Dermis blood vessel endothelial cell (primary cell): ENCODE measurements at regions not wholly inside any gene's neighbourhood (a gene's known extent, or its start where the extent isn't known, plus 50 kb on each side); places are given as distances from the start of the nearest gene placed in this dataset.

Experiments used
- DNase-seq: peaks from one replicate; pipeline ENCODE4 v3.0.0; 2010

DNA sequence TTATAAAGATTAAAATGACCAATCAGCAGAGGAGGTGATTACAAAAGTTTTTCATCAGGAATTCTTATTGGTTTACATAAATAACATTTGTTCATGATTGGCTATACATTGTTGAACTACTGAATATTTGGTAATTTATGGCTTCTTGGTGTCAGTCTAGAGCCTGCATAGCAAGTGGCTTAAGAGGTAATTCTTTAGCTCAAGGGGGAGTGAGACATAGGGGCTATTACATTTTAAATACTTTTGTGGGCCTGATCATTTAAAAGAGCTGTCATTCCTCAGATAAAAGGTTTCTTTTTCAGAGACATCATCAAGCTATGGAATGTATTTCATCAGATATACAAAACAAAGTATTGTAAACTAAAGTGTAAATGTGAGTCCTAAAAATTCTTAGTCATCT lies 373.8 kb downstream of the EPHA4 start:
- DNase-seq, result no peak

GRCh38 chr2:221200184-221200839 lies 371.8 kb downstream of the EPHA4 start:
- no peak for DNase-seq

DNA sequence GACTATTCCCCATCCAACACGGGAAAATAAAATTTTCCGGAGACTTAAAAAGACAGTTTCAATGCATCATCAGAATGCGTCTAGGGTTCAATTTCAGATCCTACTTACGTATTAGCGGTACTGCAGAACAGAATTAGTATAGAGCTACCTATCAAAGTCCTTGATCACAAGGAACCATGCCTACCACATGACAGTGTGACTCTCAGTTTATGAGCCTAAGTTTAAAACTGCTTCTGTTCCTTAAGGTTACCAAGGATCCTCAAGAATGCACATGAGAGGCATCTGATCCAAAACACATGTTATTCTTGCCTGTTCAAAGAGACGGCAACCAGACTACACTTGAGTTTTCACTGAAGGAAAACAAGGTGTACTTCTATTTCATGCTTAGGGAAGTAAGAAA lies 369.7 kb downstream of the EPHA4 start:
- DNase-seq, result no peak

GRCh38 chr2:221203125-221203524 lies 369.0 kb downstream of the EPHA4 start:
- DNase-seq, result no peak

- DNase-seq, result no peak
Observed at GRCh38 chr2:221203856-221204255, 368.2 kb downstream of the EPHA4 start.

DNA sequence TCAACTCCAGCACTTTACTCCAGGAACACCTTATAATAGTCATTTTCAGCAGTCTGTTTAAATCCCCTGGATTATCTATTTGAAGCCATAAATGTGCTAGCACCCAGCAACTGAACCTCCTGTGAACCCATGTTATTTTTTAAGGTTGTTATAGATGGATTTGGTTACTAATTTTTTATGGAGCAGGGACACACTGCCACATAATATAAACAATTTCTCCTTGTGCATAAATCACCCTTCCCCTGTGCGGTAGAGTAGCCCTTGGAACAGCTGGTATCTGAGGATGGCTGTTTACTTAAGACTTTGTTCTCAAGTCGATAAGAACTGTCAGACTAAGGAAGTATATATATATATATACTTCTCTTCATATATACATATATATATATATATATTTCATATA lies 367.4 kb downstream of the EPHA4 start:
- no peak for DNase-seq

DNA sequence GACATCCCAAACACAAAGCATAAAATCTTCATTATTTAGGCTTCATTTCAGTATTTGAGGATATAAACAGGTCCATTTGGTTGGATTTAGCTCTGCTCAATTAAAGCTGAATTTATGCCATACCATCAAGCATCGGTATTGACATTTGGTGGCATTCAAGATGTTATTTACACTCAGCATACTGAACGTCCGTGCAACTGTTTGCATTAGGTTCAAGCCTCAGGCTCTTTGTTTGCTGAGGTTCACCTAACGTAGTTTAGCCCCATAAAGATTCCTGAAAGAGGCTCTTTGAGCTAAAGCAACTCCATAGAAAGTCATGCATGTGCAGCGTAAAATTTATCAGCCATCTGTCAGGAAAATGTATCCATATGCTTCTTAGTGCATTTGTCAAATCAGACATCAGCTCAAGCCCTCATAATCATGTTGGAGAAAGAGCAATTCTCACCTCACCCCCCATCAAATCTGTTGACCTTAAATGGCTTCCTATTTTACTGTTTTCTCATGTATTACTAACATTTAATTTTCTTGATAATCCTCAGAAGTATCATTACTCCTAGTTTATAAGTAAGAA lies 366.9 kb downstream of the EPHA4 start:
- DNase-seq, result no peak

- DNase-seq, result no peak
Observed at GRCh38 chr2:221210686-221211085, 361.4 kb downstream of the EPHA4 start.

DNA sequence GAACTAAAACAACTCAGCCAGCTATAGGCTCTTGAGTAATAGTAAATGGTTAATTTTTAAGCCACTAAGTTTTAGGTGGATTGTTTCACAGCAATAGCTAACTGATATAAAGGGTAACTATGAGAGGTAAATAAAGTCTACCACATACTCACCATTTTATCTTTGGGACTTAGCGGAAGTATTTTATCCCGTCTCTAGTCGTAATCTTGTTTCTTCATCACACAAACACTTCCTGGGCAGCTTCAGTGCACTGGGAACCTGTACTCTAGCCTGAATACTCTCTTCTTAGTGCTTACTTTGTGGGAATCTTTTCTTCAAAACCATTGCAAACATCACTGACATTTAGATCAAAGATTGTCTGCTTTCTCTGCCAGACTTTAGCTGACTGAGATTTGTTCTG lies 360.5 kb downstream of the EPHA4 start:
- DNase-seq, result no peak

DNA sequence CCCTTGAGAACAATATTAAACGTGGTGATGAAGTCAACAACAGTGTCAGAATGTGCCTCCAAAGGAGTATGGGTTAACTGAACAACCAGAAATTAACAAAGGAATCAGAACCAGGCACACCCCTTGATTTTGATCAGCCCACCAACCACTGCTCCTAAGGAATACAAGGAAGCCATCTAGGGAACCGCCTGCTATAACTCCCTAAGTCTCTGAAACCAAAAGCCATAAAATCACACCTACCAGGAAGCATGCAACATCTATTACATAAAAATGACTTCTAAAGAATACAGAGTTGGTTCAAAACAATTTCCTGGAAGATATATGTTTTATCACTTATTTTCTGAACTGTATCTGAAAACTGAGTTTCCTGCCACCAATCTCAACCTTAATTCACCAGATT lies 360.0 kb downstream of the EPHA4 start:
- no peak for DNase-seq

GRCh38 chr2:221215487-221215886 lies 356.6 kb downstream of the EPHA4 start:
- no peak for DNase-seq

DNA sequence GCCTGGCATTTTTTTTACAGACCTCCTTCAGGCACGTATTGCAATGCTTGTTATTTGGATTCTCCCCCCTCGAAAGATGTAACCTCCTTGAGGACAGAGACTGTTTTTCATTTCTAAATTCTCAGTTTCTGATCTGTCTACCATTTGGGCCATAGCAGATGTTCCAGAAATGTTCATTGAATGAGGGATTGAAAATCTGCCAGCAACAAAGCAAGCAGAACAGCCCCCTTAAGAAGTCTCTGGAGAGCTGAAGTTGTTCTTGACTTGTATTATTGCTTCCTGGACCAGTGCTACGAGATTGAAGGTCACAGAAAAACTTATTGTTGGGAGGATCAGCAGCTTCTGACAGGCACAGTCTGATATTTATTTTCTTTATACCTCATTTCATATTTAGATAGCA lies 355.5 kb downstream of the EPHA4 start:
- DNase-seq, result no peak

DNA sequence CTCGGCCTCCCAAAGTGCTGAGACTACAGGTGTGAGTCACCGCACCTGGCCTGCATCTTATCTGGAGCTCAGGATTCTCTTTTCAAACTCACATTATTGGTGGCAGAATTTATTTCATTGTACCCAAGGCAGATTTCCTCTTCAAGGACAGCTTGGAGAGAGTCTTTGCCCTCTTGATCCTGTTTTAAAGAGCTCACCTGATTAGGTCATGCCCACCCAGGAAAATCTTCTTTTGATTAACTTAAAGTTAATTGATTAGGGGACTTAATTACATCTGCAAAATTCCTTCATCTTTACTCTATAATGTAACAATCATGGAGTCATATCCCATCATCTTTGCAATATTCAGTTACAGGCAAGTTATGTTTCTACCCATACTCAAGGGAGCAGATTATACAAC lies 346.4 kb downstream of the EPHA4 start:
- DNase-seq, result no peak

GRCh38 chr2:221228214-221228769 lies 343.8 kb downstream of the EPHA4 start:
- no peak for DNase-seq

DNA sequence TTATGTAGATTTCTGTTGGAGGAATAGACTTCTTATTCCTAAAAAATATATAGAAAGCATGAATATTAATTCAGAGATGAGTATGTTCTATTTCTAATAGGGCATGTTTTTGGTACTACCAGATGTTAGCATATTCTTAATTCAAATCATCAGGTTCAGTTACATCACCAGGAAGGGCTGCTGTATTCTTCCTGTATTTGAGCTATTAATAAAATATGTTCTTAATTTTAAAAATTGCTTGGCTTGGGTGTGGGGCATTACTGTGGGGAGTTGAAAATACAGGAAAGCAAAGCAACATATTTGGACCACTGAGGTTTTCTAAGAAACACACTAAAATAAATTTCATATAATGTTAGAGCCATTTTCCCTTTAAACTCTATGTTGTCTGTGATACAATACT lies 343.0 kb downstream of the EPHA4 start:
- no peak for DNase-seq

GRCh38 chr2:221231511-221231910 lies 340.6 kb downstream of the EPHA4 start:
- DNase-seq, result no peak

DNA sequence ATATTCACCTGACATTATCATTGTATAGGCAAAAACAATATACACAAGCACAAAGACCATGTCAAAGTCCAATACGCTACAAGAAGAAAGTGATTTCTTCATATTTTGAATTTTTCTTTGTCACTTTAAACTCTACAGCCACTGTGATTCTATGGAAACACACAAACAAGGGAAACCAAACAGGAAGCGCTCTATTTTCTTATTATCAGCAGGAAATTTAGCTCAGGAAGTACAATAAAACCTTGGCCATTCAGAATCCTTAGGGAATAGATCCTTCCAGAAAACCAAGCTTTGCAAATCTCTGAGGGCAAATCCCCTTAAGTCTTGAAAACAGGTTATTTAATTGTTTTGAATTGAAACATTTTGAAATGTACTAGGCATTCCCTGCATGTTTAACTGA lies 336.2 kb downstream of the EPHA4 start:
- DNase-seq, result peak; percentile 81

- DNase-seq, result no peak
Observed at GRCh38 chr2:221241072-221241471, 331.0 kb downstream of the EPHA4 start.

- no peak for DNase-seq
Observed at GRCh38 chr2:221243771-221244170, 328.3 kb downstream of the EPHA4 start.

DNA sequence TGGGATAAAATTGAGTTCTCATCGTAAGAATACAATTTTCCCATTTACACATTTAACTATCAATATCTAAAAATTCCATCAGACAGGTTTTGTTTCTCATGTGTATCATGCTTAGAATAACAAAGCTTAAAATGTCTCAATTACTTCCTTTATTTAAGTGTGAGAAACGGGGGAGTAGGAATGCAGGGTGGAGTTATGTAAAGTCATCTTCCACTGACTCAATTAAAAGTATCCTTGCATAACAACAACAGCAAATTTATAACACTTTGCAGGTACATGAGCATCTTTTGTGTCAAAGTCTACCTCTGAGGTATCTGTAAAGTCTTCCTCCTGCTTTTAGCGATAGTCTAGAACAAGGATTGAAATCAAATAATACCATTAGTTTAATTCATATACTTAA lies 327.1 kb downstream of the EPHA4 start:
- no peak for DNase-seq

DNA sequence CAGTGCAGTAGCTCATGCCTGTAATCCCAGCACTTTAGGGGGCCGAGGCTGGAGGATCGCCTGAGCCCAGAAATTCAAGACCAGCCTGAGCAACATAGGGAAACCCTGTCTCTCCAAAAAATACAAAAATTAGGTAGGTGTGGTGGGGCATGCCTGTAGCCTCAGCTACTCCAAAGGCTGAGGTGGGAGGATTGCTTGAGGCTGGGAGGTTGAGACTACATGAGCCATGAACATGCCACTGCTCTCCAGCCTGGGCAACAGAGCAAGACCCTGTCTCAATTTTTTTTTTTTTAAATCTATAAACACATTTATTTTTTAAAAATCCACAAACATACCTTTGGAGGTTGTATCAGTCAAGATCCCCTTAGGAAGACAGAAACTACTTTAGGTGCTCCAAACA lies 326.3 kb downstream of the EPHA4 start:
- no peak for DNase-seq

- no peak for DNase-seq
Observed at GRCh38 chr2:221254299-221254698, 317.8 kb downstream of the EPHA4 start.

- DNase-seq, result no peak
Observed at GRCh38 chr2:221255862-221256261, 316.2 kb downstream of the EPHA4 start.

GRCh38 chr2:221258464-221258863 lies 313.6 kb downstream of the EPHA4 start:
- no peak for DNase-seq

GRCh38 chr2:221262651-221263050 lies 309.5 kb downstream of the EPHA4 start:
- no peak for DNase-seq
